VCaP (cell line): ENCODE measurements at regions not wholly inside any gene's neighbourhood (a gene's known extent, or its start where the extent isn't known, plus 50 kb on each side); places are given as distances from the start of the nearest gene placed in this dataset.
"Not testable (repeated sequence)": the region's sequence is repeated elsewhere in the genome, so short reads cannot be mapped to it uniquely, and the experiment has no call there.

ENCODE experiments used
- H3K27ac ChIP-seq: fragments of 450-650 bp; 2 replicates; pipeline ENCODE4 v1.5.1; 2017
- TF ChIP-seq, protein P1 (sequence below): fragments of 450-650 bp; conservative IDR thresholded peaks from 2 replicates; pipeline ENCODE4 v1.5.1; 2017; ENCODE audit warnings: mild to moderate bottlenecking, moderate library complexity

DNA sequence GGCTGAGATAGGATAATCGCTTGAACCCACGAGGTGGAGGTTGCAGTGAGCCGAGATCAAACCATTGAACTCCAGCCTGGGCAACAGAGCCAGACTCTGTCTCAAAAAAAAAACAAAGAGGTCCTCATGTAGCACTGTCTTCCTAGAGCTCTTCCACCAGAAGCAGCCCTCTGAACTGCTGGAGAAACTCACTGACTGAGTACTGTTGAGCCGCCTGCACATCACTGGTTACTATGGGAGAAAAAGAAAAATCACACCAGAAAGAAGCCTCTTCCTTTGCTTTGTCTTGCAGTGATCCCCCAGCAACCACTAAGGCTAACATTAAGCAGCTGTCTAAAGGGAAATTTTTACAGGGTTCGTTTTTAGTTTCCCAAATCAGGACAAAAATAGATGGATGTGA is 112.9 kb upstream of the LYPLAL1 start:
- TF ChIP-seq, protein P1, sequence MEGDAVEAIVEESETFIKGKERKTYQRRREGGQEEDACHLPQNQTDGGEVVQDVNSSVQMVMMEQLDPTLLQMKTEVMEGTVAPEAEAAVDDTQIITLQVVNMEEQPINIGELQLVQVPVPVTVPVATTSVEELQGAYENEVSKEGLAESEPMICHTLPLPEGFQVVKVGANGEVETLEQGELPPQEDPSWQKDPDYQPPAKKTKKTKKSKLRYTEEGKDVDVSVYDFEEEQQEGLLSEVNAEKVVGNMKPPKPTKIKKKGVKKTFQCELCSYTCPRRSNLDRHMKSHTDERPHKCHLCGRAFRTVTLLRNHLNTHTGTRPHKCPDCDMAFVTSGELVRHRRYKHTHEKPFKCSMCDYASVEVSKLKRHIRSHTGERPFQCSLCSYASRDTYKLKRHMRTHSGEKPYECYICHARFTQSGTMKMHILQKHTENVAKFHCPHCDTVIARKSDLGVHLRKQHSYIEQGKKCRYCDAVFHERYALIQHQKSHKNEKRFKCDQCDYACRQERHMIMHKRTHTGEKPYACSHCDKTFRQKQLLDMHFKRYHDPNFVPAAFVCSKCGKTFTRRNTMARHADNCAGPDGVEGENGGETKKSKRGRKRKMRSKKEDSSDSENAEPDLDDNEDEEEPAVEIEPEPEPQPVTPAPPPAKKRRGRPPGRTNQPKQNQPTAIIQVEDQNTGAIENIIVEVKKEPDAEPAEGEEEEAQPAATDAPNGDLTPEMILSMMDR, result no peak

DNA sequence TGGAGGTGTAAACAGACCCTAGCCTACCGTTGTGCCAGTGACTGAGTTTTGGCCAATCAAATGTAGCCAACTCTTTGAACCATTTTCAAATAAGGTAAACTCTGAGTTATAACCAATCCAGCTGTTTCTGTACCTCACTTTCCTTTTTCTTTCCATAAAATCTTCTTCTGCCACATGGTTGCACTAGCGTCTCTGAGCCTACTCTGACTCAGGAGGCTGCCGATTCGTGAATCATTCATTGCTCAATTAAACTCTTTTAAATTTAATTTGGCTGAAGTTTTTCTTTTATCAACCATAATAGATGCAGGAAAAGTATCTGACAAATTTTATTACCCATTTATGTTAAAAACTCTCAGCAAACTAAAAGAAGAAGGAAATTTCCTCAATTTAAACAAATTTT is 111.5 kb upstream of the LYPLAL1 start:
- no peak overlapping the region for H3K27ac ChIP-seq
- TF ChIP-seq, protein P1, result no peak

More for the DNA sequence above, 112.9 kb upstream of the LYPLAL1 start:
- no peak overlapping the region for H3K27ac ChIP-seq

DNA sequence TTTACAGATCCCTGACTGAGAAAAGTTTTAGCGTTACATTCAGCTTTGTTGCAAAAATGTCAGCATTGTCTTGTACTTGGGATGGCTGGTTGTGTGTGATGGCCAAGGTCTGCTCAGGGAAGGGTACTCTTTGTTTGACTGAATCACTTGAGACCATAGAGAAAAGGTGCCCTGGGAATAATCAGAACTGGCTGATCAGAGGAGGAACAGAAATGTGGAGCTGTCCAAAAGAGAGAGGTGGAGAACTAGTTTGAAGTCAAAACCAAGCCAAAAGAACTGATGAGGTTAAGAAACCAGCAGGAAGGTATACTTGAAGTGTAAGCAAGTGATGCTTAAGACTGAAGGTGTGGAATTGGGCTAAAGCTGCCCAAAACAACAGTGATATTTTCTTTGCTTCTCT is 107.6 kb upstream of the LYPLAL1 start:
- no peak overlapping the region for H3K27ac ChIP-seq
- TF ChIP-seq, protein P1, result no peak

DNA sequence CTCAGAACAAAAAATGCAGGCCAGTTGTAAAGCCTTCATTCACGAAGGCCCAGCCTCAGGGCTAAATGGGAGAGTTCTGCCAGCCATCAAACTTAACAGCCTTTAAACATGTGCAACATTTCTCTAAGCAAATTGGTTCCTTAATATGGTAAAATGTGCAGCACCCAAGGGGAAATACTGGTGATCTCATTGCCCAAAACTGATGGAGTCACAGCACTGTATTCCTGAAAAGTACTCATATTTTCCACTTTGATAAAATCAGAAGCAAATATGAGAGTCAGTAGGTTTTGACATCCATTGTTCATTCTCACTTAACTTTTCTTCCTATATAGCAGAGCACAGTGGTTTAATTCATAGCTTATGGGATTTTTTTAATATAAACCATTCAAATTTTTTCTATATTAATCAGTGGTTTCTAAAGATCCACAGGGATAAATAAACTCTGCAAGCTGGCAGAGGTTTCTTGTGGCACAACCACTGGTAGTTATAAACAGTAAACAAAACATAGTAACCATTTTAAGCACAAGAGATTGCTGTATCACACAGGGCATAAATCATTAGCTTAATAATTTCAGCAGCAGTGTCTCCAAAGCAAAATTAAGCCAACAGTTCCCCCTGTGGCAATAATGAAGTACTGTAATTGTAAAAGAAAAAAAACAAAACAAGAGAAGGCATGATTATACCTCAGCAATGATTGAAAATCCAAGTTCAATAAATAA is 106.9 kb upstream of the LYPLAL1 start:
- no peak overlapping the region for H3K27ac ChIP-seq
- TF ChIP-seq, protein P1, result peak; percentile 65

DNA sequence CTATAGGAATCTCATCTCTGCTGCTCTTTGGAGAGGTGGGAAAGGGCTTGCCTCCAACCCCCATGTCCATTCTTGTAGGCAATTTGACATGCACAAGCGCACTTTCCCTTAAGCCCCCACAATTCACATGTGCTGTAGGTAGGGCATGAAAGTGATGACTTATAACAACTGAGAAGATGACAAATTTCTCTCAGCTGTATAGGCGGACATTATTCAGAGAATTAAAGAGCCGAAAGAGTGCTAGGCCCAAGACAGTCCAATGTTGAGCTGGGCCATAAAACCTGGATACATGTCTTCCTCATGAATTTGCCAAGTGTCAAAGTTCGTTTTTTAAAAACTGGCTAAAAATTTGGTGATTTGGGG is 106.3 kb upstream of the LYPLAL1 start:
- TF ChIP-seq, protein P1, result 0 out of 2 replicates have a peak, but pooled peaks have one; percentile 12
- H3K27ac ChIP-seq, result no peak overlapping the region

DNA sequence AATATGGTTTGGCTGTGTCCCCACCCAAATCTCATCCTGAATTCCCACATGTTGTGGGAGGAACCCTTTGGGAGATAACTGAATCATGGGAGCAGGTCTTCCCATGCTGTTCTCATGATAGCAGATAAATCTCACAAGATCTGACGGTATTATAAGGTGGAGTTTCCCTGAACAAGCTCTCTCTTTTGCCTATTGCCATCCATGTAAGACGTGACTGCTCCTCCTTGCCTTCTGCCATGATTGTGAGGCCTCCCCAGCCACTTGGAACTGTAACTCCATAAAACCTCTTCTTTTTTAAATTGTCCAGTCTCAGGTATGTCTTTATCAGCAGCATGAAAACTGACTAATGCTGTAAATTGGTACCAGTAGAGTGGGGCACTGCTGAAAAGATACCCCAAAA is 103.3 kb upstream of the LYPLAL1 start:
- H3K27ac ChIP-seq, result not testable (repeated sequence)

DNA sequence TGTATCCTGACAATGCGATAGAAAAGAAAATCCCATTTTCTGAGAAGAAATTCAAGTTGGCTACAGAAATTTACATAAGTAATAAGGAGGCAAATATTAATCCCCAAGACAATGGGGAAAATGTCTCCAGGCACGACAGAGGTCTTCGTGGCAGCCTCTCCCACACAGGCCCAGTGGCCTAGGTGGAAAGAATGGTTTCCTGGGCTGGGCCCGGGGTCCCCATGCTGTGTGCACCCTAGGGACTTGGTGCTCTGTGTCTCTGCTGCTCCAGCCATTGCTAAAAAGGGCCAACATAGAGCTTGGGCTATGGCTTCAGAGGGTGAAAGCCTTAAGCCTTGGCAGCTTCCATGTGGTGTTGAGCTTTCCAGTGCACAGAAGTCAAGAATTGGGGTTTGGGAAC is 102.5 kb upstream of the LYPLAL1 start:
- TF ChIP-seq, protein P1, result no peak
- no peak overlapping the region for H3K27ac ChIP-seq

DNA sequence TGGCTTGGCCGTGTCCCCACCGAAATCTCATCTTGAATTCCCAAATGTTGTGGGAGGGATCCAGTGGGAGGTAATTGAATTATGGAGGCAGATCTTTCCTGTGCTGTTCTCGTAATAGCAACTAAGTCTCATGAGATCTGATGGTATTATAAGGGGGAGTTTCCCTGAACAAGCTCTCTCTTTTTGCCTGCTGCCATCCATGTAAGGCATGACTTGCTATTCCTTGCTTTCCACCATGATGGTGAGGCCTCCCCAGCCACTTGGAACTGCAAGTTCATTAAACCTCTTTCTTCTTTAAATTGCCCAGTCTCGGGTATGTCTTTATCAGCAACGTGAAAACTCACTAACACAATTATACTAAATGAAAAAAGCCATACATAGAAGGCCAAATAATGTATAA is 101.3 kb upstream of the LYPLAL1 start:
- TF ChIP-seq, protein P1, result no peak
- no peak overlapping the region for H3K27ac ChIP-seq
